HCT116 (cell line): ENCODE measurements at regions not wholly inside any gene's neighbourhood (a gene's known extent, or its start where the extent isn't known, plus 50 kb on each side); places are given as distances from the start of the nearest gene placed in this dataset.

Source experiments
- ATAC-seq: fragments of 200-7000 bp; cut with Tn5 transposase; 2 replicates; pipeline ENCODE4 v1.9.1; 2020; ENCODE audit warnings: mild to moderate bottlenecking, moderate library complexity
- BruUV-seq: library from RNA; stranded (reverse); fragments of 400-500 nt; replicated peaks from 2 replicates; lab custom pipeline; 2021; lab: Mats Ljungman, UMichigan
- CTCF ChIA-PET: fragments of 300-600 bp; sonication (Branson Sonifier 250); formaldehyde crosslinking; loops from one replicate; lab custom pipeline; 2021; ENCODE audit warnings: antibody characterized with exemption; lab: Charles Lee
- POLR2A ChIA-PET: fragments of 300-600, 350-600 bp; sonication (Branson Sonifier 250); formaldehyde crosslinking; loops from one replicate; lab custom pipeline; 2021; ENCODE audit warnings: antibody characterized with exemption; lab: Charles Lee
- RAD21 ChIA-PET, 2 experiments: fragments of 300-600 bp; sonication (Branson Sonifier 250); formaldehyde crosslinking; loops; one replicate each; lab custom pipeline; 2023; ENCODE audit warnings: low total read pairs in 2 of 2; ENCODE audit not compliant: uncharacterized antibody in 2 of 2, unreplicated experiment in 2 of 2, low non-redundant PET in 1 of 2; lab: Charles Lee
- DNase-seq: peaks from one replicate; pipeline ENCODE4 v3.0.0-alpha.2; 2010; ENCODE audit warnings: low read depth, low spot score
- H2AFZ ChIP-seq: fragments of 200-600 bp; shearing (Covaris generic), sonication (generic); 2 replicates; pipeline ENCODE4 v1.6.1; 2017; ENCODE audit warnings: low read depth, mixed run types, mixed read lengths, antibody characterized with exemption, low read length; ENCODE audit not compliant: poor library complexity, severe bottlenecking
- H3K27ac ChIP-seq: 2 replicates; pipeline ENCODE4 v1.5.1; 2012; ENCODE audit warnings: low read depth, low read length
- H3K27me3 ChIP-seq: fragments of 200-600 bp; sonication (generic); 2 replicates; pipeline ENCODE4 v1.6.1; 2016; ENCODE audit warnings: mixed run types, low read length, mixed read lengths; ENCODE audit not compliant: insufficient read depth
- H3K36me3 ChIP-seq, 2 experiments: fragments of 200-500 bp in 1 of 2; fragments of 200-600 bp in 1 of 2; sonication (Bioruptor generic) in 1 of 2; sonication (generic) in 1 of 2; 2 replicates each; pipeline versions ENCODE4 v1.5.1 to v1.6.1; 2014 to 2016; ENCODE audit warnings: low read length in 2 of 2, inconsistent platforms in 1 of 2, mixed read lengths in 1 of 2, mixed run types in 1 of 2; ENCODE audit not compliant: insufficient read depth in 2 of 2, control insufficient read depth in 1 of 2
- H3K4me1 ChIP-seq, 2 experiments: fragments of 200-600 bp in 1 of 2; sonication (generic) in 1 of 2; 2 replicates each; pipeline versions ENCODE4 v1.5.1 to v1.6.1; 2012 to 2017; ENCODE audit warnings: low read length in 2 of 2, inconsistent platforms in 1 of 2, mild to moderate bottlenecking in 1 of 2, mixed read lengths in 1 of 2, mixed run types in 1 of 2, moderate library complexity in 1 of 2; ENCODE audit not compliant: insufficient read depth in 2 of 2, control insufficient read depth in 1 of 2
- H3K4me2 ChIP-seq: fragments of 200-600 bp; sonication (generic); 2 replicates; pipeline ENCODE4 v1.6.1; 2017; ENCODE audit warnings: mixed run types, low read length, mixed read lengths
- H3K4me3 ChIP-seq, 2 experiments: fragments of 200-600 bp in 1 of 2; sonication (generic) in 1 of 2; replicated peaks in 1 of 2; 2 replicates each; pipeline ENCODE4 v1.5.1; 2011 to 2016; ENCODE audit warnings: low read length in 2 of 2, control low read depth in 1 of 2, low read depth in 1 of 2, mild to moderate bottlenecking in 1 of 2, mixed read lengths in 1 of 2, mixed run types in 1 of 2
- H3K79me2 ChIP-seq: fragments of 200-600 bp; sonication (generic); 2 replicates; pipeline ENCODE4 v1.6.1; 2017; ENCODE audit warnings: mild to moderate bottlenecking, mixed run types, low read length, moderate library complexity, mixed read lengths; ENCODE audit not compliant: insufficient read depth
- H3K9ac ChIP-seq: fragments of 200-600 bp; sonication (generic); 2 replicates; pipeline ENCODE4 v1.6.1; 2016; ENCODE audit warnings: low read length, mixed read lengths
- H3K9me2 ChIP-seq: fragments of 200-600 bp; sonication (generic), shearing (Covaris generic); 2 replicates; pipeline ENCODE4 v1.6.1; 2017; ENCODE audit warnings: mixed run types, mild to moderate bottlenecking, moderate library complexity; ENCODE audit not compliant: insufficient read depth
- H3K9me3 ChIP-seq, 2 experiments: fragments of 200-500 bp in 1 of 2; fragments of 200-600 bp in 1 of 2; sonication (Bioruptor generic) in 1 of 2; sonication (generic) in 1 of 2; 2 replicates each; pipeline ENCODE4 v1.6.1; 2014 to 2017; ENCODE audit warnings: low read length in 2 of 2, mixed read lengths in 2 of 2, inconsistent platforms in 1 of 2, low read depth in 1 of 2, mild to moderate bottlenecking in 1 of 2, mixed run types in 1 of 2, moderate library complexity in 1 of 2; ENCODE audit not compliant: control insufficient read depth in 1 of 2, insufficient read depth in 1 of 2
- H4K20me1 ChIP-seq: fragments of 200-600 bp; sonication (generic), shearing (Covaris generic); 2 replicates; pipeline ENCODE4 v1.6.1; 2017; ENCODE audit warnings: mixed run types, mild to moderate bottlenecking, moderate library complexity; ENCODE audit not compliant: insufficient read depth
- CBX3 ChIP-seq: IDR thresholded peaks from 2 replicates; pipeline ENCODE4 v1.6.1; 2012; ENCODE audit warnings: low read depth
- CEBPB ChIP-seq: IDR thresholded peaks from 2 replicates; pipeline ENCODE4 v1.6.1; 2012; ENCODE audit warnings: low read depth
- EGR1 ChIP-seq: IDR thresholded peaks from 2 replicates; pipeline ENCODE4 v1.6.1; 2012; ENCODE audit warnings: low read depth
- ELF1 ChIP-seq: IDR thresholded peaks from 2 replicates; pipeline ENCODE4 v1.6.1; 2012; ENCODE audit warnings: low read depth, borderline replicate concordance
- EZH2 ChIP-seq: fragments of 200-600 bp; sonication (generic); IDR thresholded peaks from 2 replicates; pipeline ENCODE4 v1.6.1; 2017; ENCODE audit warnings: antibody characterized with exemption, mixed run types
- EZH2phosphoT487 ChIP-seq: fragments of 200-600 bp; IDR thresholded peaks from 2 replicates; pipeline ENCODE4 v1.6.1; 2018; ENCODE audit warnings: antibody characterized with exemption, borderline replicate concordance
- FOSL1 ChIP-seq: IDR thresholded peaks from 2 replicates; pipeline ENCODE4 v1.6.1; 2012; ENCODE audit warnings: low read depth
- JUND ChIP-seq: IDR thresholded peaks from 2 replicates; pipeline ENCODE4 v1.6.1; 2012
- POLR2A ChIP-seq: IDR thresholded peaks from 2 replicates; pipeline ENCODE4 v1.7.0; 2011; ENCODE audit warnings: borderline replicate concordance; ENCODE audit not compliant: insufficient read depth, insufficient read length; ENCODE audit errors: extremely low read depth
- RAD21 ChIP-seq: IDR thresholded peaks from 2 replicates; pipeline ENCODE4 v1.6.1; 2012; ENCODE audit warnings: low read depth, mild to moderate bottlenecking
- SIN3A ChIP-seq: IDR thresholded peaks from 2 replicates; pipeline ENCODE4 v1.6.1; 2012; ENCODE audit warnings: low read depth
- SP1 ChIP-seq: IDR thresholded peaks from 2 replicates; pipeline ENCODE4 v1.6.1; 2012; ENCODE audit warnings: low read depth
- SRF ChIP-seq: IDR thresholded peaks from 2 replicates; pipeline ENCODE4 v1.6.1; 2012; ENCODE audit warnings: low read depth
- YY1 ChIP-seq: IDR thresholded peaks from 2 replicates; pipeline ENCODE4 v1.6.1; 2011; ENCODE audit warnings: low read length, low read depth, moderate library complexity, mild to moderate bottlenecking; ENCODE audit not compliant: insufficient replicate concordance; ENCODE audit errors: extremely low read depth
- ZNF274 ChIP-seq: fragments of 200-500 bp; sonication (Bioruptor generic); IDR thresholded peaks from 2 replicates; pipeline ENCODE4 v1.6.1; 2014; ENCODE audit warnings: mild to moderate bottlenecking, low read depth, low read length, inconsistent platforms
- intact Hi-C: fragments of 100-400 bp; cut with micrococcal nuclease; formaldehyde crosslinking; loops from 2 replicates; pipeline ENCODE4 v1.10.0; 2022
- TF ChIP-seq, protein P1 (sequence below): IDR thresholded peaks from 2 replicates; pipeline ENCODE4 v1.6.1; 2011; ENCODE audit warnings: mild to moderate bottlenecking, low read length, moderate library complexity; ENCODE audit not compliant: insufficient replicate concordance; ENCODE audit errors: extremely low read depth
- TF ChIP-seq, protein P2 (sequence below), 3 experiments: fragments of 200-600 bp in 1 of 3; sonication (generic) in 1 of 3; IDR thresholded peaks in 2 of 3; conservative IDR thresholded peaks in 1 of 3; 2 replicates each; pipeline ENCODE4 v1.5.1; 2012 to 2017; ENCODE audit warnings: low read depth in 2 of 3, low read length in 2 of 3, antibody characterized with exemption in 1 of 3, borderline replicate concordance in 1 of 3, control low read depth in 1 of 3, mild to moderate bottlenecking in 1 of 3, mixed read lengths in 1 of 3, mixed run types in 1 of 3, moderate library complexity in 1 of 3; ENCODE audit not compliant: insufficient read depth in 1 of 3
- TF ChIP-seq, protein P3 (sequence below): IDR thresholded peaks from 2 replicates; pipeline ENCODE4 v1.6.1; 2012
- TF ChIP-seq, protein P4 (sequence below): IDR thresholded peaks from 2 replicates; pipeline ENCODE4 v1.6.1; 2012
- TF ChIP-seq, protein P5 (sequence below): IDR thresholded peaks from 2 replicates; pipeline ENCODE4 v1.6.1; 2012; ENCODE audit warnings: low read depth

DNA sequence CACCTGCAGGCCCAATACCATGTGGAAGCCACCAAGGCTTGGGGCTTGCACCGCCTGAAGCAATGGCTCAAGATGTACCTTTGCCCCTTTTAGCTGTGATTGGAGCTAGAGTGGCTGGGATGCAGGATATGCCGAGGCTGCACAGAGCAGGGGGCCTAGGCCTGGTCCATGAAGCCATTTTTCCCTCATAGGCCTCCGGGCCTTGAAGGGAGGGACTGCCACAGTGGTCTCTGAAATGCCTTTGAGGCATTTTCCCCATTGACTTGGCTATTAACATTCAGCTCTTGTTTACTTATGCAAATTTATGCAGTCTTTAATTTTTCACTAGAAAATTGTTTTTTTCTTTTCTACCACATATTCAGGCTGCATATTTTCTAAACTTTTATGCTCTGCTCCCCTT, 203.2 kb upstream of the HHIP start:
- RAD21 ChIA-PET, result no interaction called here
- no peaks in the 10 kb centered on the region for H3K4me1 ChIP-seq
- H4K20me1 ChIP-seq, result no peaks in the 10 kb centered on the region
- BruUV-seq, result no TSS peak
- intact Hi-C loops, result no loop called here
- H3K9ac ChIP-seq, result no peak overlapping the region
- ATAC-seq, result no peak
- H3K79me2 ChIP-seq, result no peaks in the 10 kb centered on the region
- no peak for DNase-seq
- no peak overlapping the region for H3K4me3 ChIP-seq
- H3K36me3 ChIP-seq, result no peaks in the 10 kb centered on the region
- no peaks in the 10 kb centered on the region; the same call in 1 of the 2 replicates for H3K9me2 ChIP-seq
- no peak overlapping the region for H3K4me2 ChIP-seq
- CTCF ChIA-PET, result no interaction called here
- TF ChIP-seq, protein P1, sequence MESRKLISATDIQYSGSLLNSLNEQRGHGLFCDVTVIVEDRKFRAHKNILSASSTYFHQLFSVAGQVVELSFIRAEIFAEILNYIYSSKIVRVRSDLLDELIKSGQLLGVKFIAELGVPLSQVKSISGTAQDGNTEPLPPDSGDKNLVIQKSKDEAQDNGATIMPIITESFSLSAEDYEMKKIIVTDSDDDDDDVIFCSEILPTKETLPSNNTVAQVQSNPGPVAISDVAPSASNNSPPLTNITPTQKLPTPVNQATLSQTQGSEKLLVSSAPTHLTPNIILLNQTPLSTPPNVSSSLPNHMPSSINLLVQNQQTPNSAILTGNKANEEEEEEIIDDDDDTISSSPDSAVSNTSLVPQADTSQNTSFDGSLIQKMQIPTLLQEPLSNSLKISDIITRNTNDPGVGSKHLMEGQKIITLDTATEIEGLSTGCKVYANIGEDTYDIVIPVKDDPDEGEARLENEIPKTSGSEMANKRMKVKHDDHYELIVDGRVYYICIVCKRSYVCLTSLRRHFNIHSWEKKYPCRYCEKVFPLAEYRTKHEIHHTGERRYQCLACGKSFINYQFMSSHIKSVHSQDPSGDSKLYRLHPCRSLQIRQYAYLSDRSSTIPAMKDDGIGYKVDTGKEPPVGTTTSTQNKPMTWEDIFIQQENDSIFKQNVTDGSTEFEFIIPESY, result no peak
- TF ChIP-seq SP1 (no peak), CEBPB (no peak), EGR1 (no peak), SIN3A (no peak), RAD21 (no peak), FOSL1 (no peak), ELF1 (no peak), CBX3 (no peak), EZH2phosphoT487 (no peak), POLR2A (no peak), YY1 (no peak), JUND (no peak), ZNF274 (no peak), SRF (no peak), EZH2 (no peak)
- TF ChIP-seq, protein P2, sequence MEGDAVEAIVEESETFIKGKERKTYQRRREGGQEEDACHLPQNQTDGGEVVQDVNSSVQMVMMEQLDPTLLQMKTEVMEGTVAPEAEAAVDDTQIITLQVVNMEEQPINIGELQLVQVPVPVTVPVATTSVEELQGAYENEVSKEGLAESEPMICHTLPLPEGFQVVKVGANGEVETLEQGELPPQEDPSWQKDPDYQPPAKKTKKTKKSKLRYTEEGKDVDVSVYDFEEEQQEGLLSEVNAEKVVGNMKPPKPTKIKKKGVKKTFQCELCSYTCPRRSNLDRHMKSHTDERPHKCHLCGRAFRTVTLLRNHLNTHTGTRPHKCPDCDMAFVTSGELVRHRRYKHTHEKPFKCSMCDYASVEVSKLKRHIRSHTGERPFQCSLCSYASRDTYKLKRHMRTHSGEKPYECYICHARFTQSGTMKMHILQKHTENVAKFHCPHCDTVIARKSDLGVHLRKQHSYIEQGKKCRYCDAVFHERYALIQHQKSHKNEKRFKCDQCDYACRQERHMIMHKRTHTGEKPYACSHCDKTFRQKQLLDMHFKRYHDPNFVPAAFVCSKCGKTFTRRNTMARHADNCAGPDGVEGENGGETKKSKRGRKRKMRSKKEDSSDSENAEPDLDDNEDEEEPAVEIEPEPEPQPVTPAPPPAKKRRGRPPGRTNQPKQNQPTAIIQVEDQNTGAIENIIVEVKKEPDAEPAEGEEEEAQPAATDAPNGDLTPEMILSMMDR (IDR thresholded peaks at IDR 0.05 in 2 of 3, conservative IDR thresholded peaks at IDR 0.05 in 1 of 3; ENCODE audit: borderline replicate concordance in 1 of 3, insufficient read depth in 1 of 3, low read depth in 2 of 3, low read length in 2 of 3), result no peak
- TF ChIP-seq, protein P3, sequence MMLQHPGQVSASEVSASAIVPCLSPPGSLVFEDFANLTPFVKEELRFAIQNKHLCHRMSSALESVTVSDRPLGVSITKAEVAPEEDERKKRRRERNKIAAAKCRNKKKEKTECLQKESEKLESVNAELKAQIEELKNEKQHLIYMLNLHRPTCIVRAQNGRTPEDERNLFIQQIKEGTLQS, result no peak
- TF ChIP-seq, protein P4, sequence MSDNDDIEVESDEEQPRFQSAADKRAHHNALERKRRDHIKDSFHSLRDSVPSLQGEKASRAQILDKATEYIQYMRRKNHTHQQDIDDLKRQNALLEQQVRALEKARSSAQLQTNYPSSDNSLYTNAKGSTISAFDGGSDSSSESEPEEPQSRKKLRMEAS, result no peak
- TF ChIP-seq, protein P5, sequence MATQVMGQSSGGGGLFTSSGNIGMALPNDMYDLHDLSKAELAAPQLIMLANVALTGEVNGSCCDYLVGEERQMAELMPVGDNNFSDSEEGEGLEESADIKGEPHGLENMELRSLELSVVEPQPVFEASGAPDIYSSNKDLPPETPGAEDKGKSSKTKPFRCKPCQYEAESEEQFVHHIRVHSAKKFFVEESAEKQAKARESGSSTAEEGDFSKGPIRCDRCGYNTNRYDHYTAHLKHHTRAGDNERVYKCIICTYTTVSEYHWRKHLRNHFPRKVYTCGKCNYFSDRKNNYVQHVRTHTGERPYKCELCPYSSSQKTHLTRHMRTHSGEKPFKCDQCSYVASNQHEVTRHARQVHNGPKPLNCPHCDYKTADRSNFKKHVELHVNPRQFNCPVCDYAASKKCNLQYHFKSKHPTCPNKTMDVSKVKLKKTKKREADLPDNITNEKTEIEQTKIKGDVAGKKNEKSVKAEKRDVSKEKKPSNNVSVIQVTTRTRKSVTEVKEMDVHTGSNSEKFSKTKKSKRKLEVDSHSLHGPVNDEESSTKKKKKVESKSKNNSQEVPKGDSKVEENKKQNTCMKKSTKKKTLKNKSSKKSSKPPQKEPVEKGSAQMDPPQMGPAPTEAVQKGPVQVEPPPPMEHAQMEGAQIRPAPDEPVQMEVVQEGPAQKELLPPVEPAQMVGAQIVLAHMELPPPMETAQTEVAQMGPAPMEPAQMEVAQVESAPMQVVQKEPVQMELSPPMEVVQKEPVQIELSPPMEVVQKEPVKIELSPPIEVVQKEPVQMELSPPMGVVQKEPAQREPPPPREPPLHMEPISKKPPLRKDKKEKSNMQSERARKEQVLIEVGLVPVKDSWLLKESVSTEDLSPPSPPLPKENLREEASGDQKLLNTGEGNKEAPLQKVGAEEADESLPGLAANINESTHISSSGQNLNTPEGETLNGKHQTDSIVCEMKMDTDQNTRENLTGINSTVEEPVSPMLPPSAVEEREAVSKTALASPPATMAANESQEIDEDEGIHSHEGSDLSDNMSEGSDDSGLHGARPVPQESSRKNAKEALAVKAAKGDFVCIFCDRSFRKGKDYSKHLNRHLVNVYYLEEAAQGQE, result no peak
- no peak overlapping the region for H2AFZ ChIP-seq
- no peaks in the 10 kb centered on the region for H3K9me3 ChIP-seq
- H3K27ac ChIP-seq, result no peak overlapping the region
- POLR2A ChIA-PET, result no interaction called here
- no peaks in the 10 kb centered on the region for H3K27me3 ChIP-seq
